Ascending aorta (tissue), 2 donors: ENCODE measurements at regions not wholly inside any gene's neighbourhood (a gene's known extent, or its start where the extent isn't known, plus 50 kb on each side); places are given as distances from the start of the nearest gene placed in this dataset.
A peak's percentile ranks its signal among the peaks of the same experiment; 100 is the strongest.

Experiments used
- DNase-seq, 2 donors: peaks; one replicate each; pipeline ENCODE4 v3.0.0-alpha.2; 2019; ENCODE audit warnings: low spot score in 2 of 2
- H3K27ac ChIP-seq, 2 donors: fragments of 200-600 bp; sonication (generic); one replicate each; pipeline ENCODE4 v1.5.1; 2016 to 2017; ENCODE audit warnings: mild to moderate bottlenecking in 1 of 2
- H3K27me3 ChIP-seq: fragments of 200-600 bp; sonication (generic); one replicate; pipeline ENCODE4 v1.5.1; 2017
- H3K36me3 ChIP-seq, 2 donors: fragments of 200-600 bp; sonication (generic); one replicate each; pipeline ENCODE4 v1.5.1; 2016
- H3K4me1 ChIP-seq, 2 donors: fragments of 200-600 bp; sonication (generic); one replicate each; pipeline ENCODE4 v1.5.1; 2016 to 2017; ENCODE audit warnings: mild to moderate bottlenecking in 1 of 2
- H3K4me3 ChIP-seq, 2 donors: fragments of 200-600 bp; sonication (generic); one replicate each; pipeline ENCODE4 v1.5.1; 2016 to 2017; ENCODE audit warnings: mild to moderate bottlenecking in 1 of 2
- H3K9me3 ChIP-seq, 2 donors: fragments of 200-600 bp; sonication (generic); one replicate each; pipeline ENCODE4 v1.5.1; 2016
- CTCF ChIP-seq, 3 experiments: fragments of 200-600 bp in 2 of 3; fragments of 450-650 bp in 1 of 3; sonication (generic) in 2 of 3; IDR thresholded peaks; one replicate each; pipeline ENCODE4 v1.5.1; 2016 to 2019; ENCODE audit warnings: antibody characterized with exemption in 3 of 3, mild to moderate bottlenecking in 1 of 3, moderate library complexity in 1 of 3
- intact Hi-C: fragments of 100-400 bp; cut with DNase I; formaldehyde crosslinking; loops from one replicate; pipeline ENCODE4 v1.15.1; 2023

DNA sequence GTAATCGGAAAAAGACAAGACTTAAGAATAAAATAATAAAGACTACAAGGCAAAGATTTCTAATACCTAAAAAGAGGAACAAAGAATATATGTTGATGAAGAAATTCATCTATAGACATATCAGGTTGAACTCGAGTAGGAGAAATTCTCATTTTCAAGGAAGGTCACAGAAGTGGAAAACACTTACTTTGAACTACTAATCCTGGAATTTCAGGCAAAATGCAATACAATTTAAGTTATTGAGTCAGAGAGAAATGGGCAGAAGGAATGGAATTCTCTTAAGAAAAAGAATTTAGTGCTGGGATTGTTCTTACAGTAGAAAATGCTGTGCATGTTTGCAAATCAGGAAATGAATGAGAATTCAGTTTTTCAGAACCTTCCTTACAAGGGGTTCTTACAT is 135.9 kb upstream of the TGFBR2 start:
- no peak overlapping the region for H3K27ac ChIP-seq

DNA sequence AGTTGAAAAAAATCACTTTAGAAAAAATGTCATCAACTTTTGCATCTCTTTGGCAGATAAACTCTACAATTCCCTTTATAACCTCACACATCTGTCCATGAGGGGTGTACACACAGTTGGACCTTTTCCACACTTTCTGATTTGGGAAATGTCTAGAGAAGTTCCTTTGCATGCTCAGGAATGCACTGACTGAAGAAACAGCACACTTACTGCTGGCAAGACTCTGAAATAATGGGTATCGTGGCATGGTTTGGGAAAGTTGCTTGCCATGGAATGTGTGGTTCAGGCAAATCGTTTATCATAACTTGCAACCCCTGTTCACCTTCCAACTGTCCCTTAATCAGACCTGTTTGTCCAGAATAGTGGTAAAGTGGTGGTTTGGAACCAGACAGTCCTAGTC is 135.3 kb upstream of the TGFBR2 start:
- no peaks in the 10 kb centered on the region for H3K36me3 ChIP-seq
- H3K27me3 ChIP-seq = no peaks in the 10 kb centered on the region
- no peak overlapping the region for H3K4me3 ChIP-seq
- DNase-seq = no peak
- H3K9me3 ChIP-seq = no peaks in the 10 kb centered on the region
- TF ChIP-seq CTCF (IDR thresholded peaks at IDR 0.05) = no peak
- peaks cover 0 to 12% of the 10 kb centered on the region in 2 donors for H3K4me1 ChIP-seq
- intact Hi-C loops = no loop called here
- H3K27ac ChIP-seq = peak overlapping the region; percentile 18 to 45

More for the DNA sequence above, 135.9 kb upstream of the TGFBR2 start:
- no peak for TF ChIP-seq CTCF (IDR thresholded peaks at IDR 0.05)
- Histone ChIP-seq H3K9me3 (no peaks in the 10 kb centered on the region), H3K36me3 (no peaks in the 10 kb centered on the region), H3K27me3 (no peaks in the 10 kb centered on the region), H3K4me3 (no peak overlapping the region), H3K4me1 (peaks cover 0 to 12% of the 10 kb centered on the region in 2 donors)
- no peak for DNase-seq
- intact Hi-C loops = no loop called here

- TF ChIP-seq CTCF (IDR thresholded peaks at IDR 0.05) = no peak
- DNase-seq = no peak
- Histone ChIP-seq H3K4me3 (no peak overlapping the region), H3K27me3 (no peaks in the 10 kb centered on the region), H3K4me1 (peaks cover 0 to 12% of the 10 kb centered on the region in 2 donors), H3K36me3 (no peaks in the 10 kb centered on the region), H3K9me3 (no peaks in the 10 kb centered on the region), H3K27ac (peak overlapping the region; percentile 11 to 18)
- intact Hi-C loops = no loop called here
Observed at GRCh38 chr3:30471796-30472489, 134.5 kb upstream of the TGFBR2 start.

- peak in 1 of 2 donors; percentile 75 for DNase-seq
- Histone ChIP-seq H3K27ac (peak overlapping the region; percentile 7 to 67), H3K9me3 (no peaks in the 10 kb centered on the region), H3K4me1 (peaks cover 0 to 12% of the 10 kb centered on the region in 2 donors), H3K27me3 (no peaks in the 10 kb centered on the region), H3K4me3 (no peak overlapping the region), H3K36me3 (no peaks in the 10 kb centered on the region)
- intact Hi-C loops = no loop called here
- no peak for TF ChIP-seq CTCF (IDR thresholded peaks at IDR 0.05)
Observed at GRCh38 chr3:30473374-30474051, 132.9 kb upstream of the TGFBR2 start.

- intact Hi-C loops = no loop called here
- H3K4me1 ChIP-seq = peaks cover 0 to 12% of the 10 kb centered on the region in 2 donors
- H3K27ac ChIP-seq = peak overlapping the region; percentile 7 to 67
Observed at GRCh38 chr3:30474371-30474770, 132.0 kb upstream of the TGFBR2 start.

More at GRCh38 chr3:30474371-30474770, 132.0 kb upstream of the TGFBR2 start:
- Histone ChIP-seq H3K27me3 (no peaks in the 10 kb centered on the region), H3K4me3 (no peak overlapping the region), H3K36me3 (no peaks in the 10 kb centered on the region), H3K9me3 (no peaks in the 10 kb centered on the region)
- no peak for TF ChIP-seq CTCF (IDR thresholded peaks at IDR 0.05)
- no peak for DNase-seq
